NCI-H1092 treated with DMSO at 0.1 percent for 48 hours (cell line): ENCODE measurements at regions not wholly inside any gene's neighbourhood (a gene's known extent, or its start where the extent isn't known, plus 50 kb on each side); places are given as distances from the start of the nearest gene placed in this dataset.
A peak's percentile ranks its signal among the peaks of the same experiment; 100 is the strongest.
"Not testable (repeated sequence)": the region's sequence is repeated elsewhere in the genome, so short reads cannot be mapped to it uniquely, and the experiment has no call there.

Experiments
- DNase-seq: peaks from one replicate; lab custom pipeline; 2025; lab: John Stamatoyannopoulos, UW

- DNase-seq = peak; percentile 1
Measured at GRCh38 chr16:16938009-16938408, 532.8 kb downstream of the XYLT1 start.

GRCh38 chr16:16938980-16939379, 531.8 kb downstream of the XYLT1 start:
- no peak for DNase-seq

- no peak for DNase-seq
Measured at GRCh38 chr16:16940351-16940750, 530.4 kb downstream of the XYLT1 start.

- not testable (repeated sequence) for DNase-seq
Measured at GRCh38 chr16:16942849-16943248, 527.9 kb downstream of the XYLT1 start.

GRCh38 chr16:16945207-16945606, 525.6 kb downstream of the XYLT1 start:
- DNase-seq = no peak

GRCh38 chr16:16956376-16956775, 514.4 kb downstream of the XYLT1 start:
- DNase-seq = no peak

GRCh38 chr16:16960785-16961184, 510.0 kb downstream of the XYLT1 start:
- DNase-seq = no peak

- no peak for DNase-seq
Measured at GRCh38 chr16:16966439-16966838, 504.3 kb downstream of the XYLT1 start.

- no peak for DNase-seq
Measured at GRCh38 chr16:16971042-16971441, 499.7 kb downstream of the XYLT1 start.

- DNase-seq = no peak
Measured at GRCh38 chr16:16972831-16973230, 497.9 kb downstream of the XYLT1 start.

- DNase-seq = no peak
Measured at GRCh38 chr16:16973707-16974591, 496.8 kb downstream of the XYLT1 start.

GRCh38 chr16:16982614-16983013, 488.1 kb downstream of the XYLT1 start:
- no peak for DNase-seq

- no peak for DNase-seq
Measured at GRCh38 chr16:16983582-16983981, 487.2 kb downstream of the XYLT1 start.

- DNase-seq = not testable (repeated sequence)
Measured at GRCh38 chr16:16984091-16984490, 486.7 kb downstream of the XYLT1 start.

GRCh38 chr16:16985707-16986106, 485.1 kb downstream of the XYLT1 start:
- DNase-seq = no peak

GRCh38 chr16:16988963-16989362, 481.8 kb downstream of the XYLT1 start:
- DNase-seq = no peak

GRCh38 chr16:16989368-16989767, 481.4 kb downstream of the XYLT1 start:
- no peak for DNase-seq

GRCh38 chr16:16991711-16992110, 479.0 kb downstream of the XYLT1 start:
- no peak for DNase-seq

GRCh38 chr16:16992975-16993765, 477.6 kb downstream of the XYLT1 start:
- DNase-seq = no peak

- DNase-seq = no peak
Measured at GRCh38 chr16:16994831-16995230, 475.9 kb downstream of the XYLT1 start.

- DNase-seq = no peak
Measured at GRCh38 chr16:16996827-16997226, 473.9 kb downstream of the XYLT1 start.

GRCh38 chr16:16997349-16997748, 473.4 kb downstream of the XYLT1 start:
- DNase-seq = no peak

GRCh38 chr16:17001471-17001870, 469.3 kb downstream of the XYLT1 start:
- no peak for DNase-seq
